DND-41 (cell line): ENCODE measurements at regions not wholly inside any gene's neighbourhood (a gene's known extent, or its start where the extent isn't known, plus 50 kb on each side); places are given as distances from the start of the nearest gene placed in this dataset.

Source experiments
- EZH2 ChIP-seq: IDR thresholded peaks from 3 replicates; pipeline ENCODE4 v1.6.1; 2012; ENCODE audit warnings: borderline replicate concordance, low read depth, mild to moderate bottlenecking, moderate library complexity, low read length, inconsistent platforms; ENCODE audit not compliant: severe bottlenecking
- TF ChIP-seq, protein P1 (sequence below): IDR thresholded peaks from 2 replicates; pipeline ENCODE4 v1.5.1; 2012; ENCODE audit warnings: borderline replicate concordance, low read length, moderate library complexity, mild to moderate bottlenecking; ENCODE audit not compliant: poor library complexity, severe bottlenecking; ENCODE audit errors: extremely low read depth

DNA sequence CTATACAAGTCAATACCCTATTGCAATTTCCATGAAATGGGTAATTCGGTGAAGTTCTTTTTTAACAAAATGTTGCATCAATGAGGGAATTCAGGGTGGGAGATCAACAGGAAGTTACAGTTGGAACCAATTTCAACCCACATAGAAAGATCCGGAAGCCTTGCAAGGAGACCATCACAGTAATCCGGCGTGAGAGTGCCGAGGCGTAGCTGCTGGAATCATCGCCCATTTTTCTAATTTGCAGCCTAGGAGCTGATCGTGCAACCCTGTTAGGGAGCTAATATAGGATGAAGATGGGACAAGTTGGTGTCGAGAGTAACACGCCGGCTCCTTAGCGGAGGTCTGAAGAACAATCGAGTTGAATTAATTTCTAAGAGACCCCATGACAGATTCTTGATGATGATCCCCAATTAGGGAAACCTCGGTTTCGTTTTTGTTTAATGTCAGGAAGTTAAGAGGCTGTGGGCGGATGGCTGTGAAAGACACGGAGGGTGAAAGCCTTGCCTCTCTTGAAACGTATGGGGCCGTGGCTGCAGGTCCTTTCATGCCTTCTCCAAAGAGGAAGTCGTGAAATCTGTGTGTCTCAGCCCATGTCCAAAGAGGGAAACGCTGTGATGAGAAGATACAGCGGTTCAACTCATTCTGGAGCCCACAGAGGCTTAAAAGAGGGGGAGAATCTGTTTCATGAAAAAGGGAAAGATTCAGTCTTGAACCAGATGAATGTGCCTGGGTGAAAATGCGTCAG lies 51.2 kb upstream of the CARD11 start:
- TF ChIP-seq, protein P1, sequence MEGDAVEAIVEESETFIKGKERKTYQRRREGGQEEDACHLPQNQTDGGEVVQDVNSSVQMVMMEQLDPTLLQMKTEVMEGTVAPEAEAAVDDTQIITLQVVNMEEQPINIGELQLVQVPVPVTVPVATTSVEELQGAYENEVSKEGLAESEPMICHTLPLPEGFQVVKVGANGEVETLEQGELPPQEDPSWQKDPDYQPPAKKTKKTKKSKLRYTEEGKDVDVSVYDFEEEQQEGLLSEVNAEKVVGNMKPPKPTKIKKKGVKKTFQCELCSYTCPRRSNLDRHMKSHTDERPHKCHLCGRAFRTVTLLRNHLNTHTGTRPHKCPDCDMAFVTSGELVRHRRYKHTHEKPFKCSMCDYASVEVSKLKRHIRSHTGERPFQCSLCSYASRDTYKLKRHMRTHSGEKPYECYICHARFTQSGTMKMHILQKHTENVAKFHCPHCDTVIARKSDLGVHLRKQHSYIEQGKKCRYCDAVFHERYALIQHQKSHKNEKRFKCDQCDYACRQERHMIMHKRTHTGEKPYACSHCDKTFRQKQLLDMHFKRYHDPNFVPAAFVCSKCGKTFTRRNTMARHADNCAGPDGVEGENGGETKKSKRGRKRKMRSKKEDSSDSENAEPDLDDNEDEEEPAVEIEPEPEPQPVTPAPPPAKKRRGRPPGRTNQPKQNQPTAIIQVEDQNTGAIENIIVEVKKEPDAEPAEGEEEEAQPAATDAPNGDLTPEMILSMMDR: no peak
- no peak for TF ChIP-seq EZH2
